ENCODE measurements at regions not wholly inside any gene's neighbourhood (a gene's known extent, or its start where the extent isn't known, plus 50 kb on each side); places are given as distances from the start of the nearest gene placed in this dataset.

GRCh38 chr5:68746643-68747420, 347.0 kb upstream of the SLC30A5 start:
- DNase-seq (ENCODE audit: low read depth) = no peak

- no peak for DNase-seq (ENCODE audit: low read depth)
Measured at GRCh38 chr5:68747521-68747920, 346.3 kb upstream of the SLC30A5 start.

GRCh38 chr5:68748101-68748500, 345.7 kb upstream of the SLC30A5 start:
- no peak for DNase-seq (ENCODE audit: low read depth)

DNA sequence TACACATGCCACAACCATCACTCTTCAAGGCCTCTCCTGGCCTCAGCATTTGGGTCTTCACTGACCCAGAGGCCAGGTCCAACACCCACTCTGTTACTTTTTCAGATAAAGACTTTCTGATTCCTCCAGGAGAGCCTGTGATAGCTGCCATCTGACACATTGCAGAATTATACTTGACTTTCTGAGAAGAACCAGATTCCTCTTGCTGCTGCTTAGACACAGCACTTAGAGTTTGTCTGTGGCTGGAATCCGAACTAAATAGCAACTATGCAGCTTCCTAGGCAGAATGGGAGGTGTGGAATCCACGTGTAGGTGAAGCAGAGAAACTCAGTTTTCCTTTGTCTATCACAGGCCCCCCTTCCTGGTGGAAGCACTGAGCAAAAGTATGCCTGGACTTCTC, 344.7 kb upstream of the SLC30A5 start:
- no peak for DNase-seq (ENCODE audit: low read depth)

DNA sequence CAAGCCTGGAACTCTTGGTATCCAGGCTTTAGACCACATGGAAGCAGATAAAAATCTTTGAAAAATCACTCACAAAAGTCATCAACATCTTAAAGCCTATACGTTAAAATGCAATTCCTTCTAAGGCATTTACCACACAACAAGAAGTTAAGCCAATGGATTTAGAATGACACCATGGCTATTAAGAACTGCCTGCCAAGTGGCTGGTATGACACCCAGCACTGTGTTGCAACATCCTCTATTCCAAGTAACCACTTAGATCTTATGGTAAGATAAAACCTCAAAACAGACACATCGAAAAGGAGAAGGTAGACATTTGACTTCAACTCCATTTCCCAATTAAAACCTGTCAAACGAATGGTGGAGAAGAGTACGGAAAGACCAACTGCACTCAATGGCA, 344.2 kb upstream of the SLC30A5 start:
- no peak for DNase-seq (ENCODE audit: low read depth)

DNA sequence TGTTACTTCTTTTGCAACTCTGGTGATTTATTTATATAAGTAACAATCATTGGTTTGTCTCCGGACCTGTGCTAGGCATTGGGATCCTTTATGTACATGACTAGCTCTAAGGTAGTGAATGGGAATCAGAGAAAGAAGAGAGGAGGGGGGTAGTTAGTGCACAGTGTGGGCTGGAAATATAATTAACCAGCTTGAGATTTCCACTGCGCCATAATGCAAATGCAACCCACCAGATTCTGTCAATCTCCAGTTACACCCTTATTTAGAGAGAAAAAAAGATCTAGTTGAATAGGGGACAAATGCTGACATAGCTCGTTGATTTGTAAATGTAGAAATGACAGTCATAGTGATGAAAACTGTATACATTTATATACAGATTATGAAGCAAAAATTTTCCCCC, 342.2 kb upstream of the SLC30A5 start:
- DNase-seq (ENCODE audit: low read depth) = no peak

DNA sequence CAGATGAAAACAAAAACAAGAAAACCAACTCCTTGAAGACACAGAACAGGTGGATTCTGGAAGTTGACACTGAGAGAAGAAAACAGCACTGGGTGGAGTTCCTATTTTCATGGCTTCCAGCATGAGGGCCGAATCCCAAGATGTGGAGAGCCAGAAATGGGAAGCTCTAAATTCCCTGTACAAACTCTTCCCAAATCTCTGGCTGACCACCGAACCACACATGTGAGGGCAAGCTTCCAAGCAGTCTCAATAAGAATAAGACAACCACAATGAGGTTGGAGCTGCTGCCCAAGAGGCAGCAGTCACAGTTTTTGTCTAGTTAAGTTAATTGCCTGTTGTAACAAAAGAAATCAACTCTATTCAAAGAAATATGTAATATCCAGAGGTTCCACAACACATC, 339.3 kb upstream of the SLC30A5 start:
- no peak for DNase-seq (ENCODE audit: low read depth)

GRCh38 chr5:68755293-68755692, 338.5 kb upstream of the SLC30A5 start:
- DNase-seq (ENCODE audit: low read depth) = no peak

GRCh38 chr5:68757006-68757405, 336.8 kb upstream of the SLC30A5 start:
- no peak for DNase-seq (ENCODE audit: low read depth)

GRCh38 chr5:68757626-68758212, 336.1 kb upstream of the SLC30A5 start:
- no peak for DNase-seq (ENCODE audit: low read depth)

DNA sequence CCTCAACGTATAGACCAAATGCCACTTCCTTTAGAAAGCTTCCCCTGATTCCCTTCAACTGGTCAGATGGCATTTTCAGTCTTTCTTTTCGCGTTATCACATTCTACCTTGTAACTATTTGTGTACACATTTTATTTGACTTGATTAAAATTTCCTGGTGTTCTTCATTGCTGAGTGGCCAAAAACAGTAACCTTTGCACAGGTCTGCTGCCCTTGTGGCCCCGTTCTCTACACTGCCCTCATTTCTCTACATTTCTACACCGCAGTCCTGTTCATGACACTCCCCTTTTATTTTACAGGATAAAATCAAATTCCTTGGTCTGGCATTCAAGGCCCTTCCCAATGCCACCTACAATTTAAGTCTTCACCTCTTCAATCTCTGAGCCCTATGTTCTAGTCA, 334.2 kb upstream of the SLC30A5 start:
- no peak for DNase-seq (ENCODE audit: low read depth)

DNA sequence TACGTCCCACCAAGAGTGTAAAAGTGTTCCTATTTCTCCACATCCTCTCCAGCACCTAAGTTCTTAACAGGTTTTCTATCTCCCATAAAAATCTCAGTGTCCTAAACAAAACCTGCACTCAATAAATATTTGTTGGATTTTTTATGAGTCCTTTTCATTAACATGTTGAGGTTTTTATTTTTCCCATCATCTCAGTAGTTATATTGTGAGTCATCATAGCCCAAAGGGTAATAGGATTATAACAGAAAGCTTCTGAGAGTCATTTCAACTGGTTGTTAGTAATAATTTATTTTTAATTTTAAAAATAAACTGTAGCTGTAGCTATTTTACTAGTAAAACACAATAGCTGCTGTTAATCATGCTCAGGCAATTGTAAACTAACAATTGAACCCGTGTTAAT, 331.6 kb upstream of the SLC30A5 start:
- no peak for DNase-seq (ENCODE audit: low read depth)

DNA sequence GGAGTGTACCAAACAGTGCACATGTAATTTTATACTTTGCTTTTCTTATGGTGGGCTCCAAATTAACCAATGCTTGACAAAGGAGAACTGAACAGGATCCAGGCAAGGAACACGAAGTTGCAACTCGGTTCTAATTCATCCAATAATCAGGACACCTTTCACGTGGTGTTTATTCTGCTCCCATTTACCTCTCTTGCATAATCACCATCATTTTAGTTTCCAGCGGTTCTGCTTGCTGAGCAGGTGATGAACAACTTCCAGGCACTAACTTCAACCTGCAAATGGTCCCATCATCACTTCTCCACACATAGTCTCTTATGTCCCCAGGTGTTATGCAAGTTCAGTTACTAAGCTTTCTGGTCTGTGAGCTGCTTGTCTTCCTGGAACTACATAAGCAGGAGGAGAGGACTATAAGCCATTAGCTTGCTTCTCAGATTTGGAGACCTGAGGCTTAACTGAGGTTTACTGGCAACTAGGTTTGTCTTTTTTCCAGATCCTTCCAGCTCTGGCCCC, 326.8 kb upstream of the SLC30A5 start:
- no peak for DNase-seq (ENCODE audit: low read depth)

DNA sequence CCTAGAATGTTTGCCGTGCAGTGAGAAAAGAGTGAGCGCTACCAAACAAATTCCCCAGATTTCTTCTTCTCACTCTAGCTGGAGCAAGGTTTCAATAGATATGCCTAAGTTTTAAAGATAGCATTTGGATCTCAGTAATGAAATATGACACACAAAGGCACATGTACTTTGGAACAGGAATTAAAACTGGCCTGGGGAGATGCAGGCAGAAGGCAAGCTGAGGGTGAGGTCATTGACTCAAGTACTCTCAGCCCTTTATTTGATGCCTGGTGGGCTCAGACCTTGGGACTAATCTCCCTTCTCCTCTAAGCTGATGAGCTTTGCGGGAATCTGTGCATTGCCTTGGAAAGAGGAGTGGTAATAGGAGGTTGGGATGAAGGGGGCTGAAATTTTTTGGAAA, 323.3 kb upstream of the SLC30A5 start:
- no peak for DNase-seq (ENCODE audit: low read depth)

- no peak for DNase-seq (ENCODE audit: low read depth)
Measured at GRCh38 chr5:68771221-68771620, 322.6 kb upstream of the SLC30A5 start.

DNA sequence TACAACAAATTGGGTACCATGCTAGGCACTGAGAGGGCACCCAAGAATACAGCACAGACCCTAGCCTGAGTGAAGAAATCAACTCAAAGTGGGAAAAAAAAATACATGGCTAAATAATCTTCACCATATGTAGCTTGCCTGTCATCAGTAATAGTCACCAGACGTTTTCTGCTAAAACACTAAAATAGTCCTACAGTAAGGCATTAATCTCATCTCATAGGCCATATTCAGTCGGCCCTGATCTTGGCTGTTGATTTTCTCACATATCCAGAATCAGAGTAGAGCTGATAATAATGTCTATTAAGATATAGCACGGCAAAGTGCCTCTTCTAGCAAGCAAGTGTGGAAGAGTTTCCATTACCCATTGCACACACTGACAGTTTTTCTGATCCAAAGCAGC, 322.1 kb upstream of the SLC30A5 start:
- no peak for DNase-seq (ENCODE audit: low read depth)

GRCh38 chr5:68776381-68776780, 317.4 kb upstream of the SLC30A5 start:
- DNase-seq (ENCODE audit: low read depth) = no peak

GRCh38 chr5:68777135-68777534, 316.7 kb upstream of the SLC30A5 start:
- DNase-seq (ENCODE audit: low read depth) = no peak

- no peak for DNase-seq (ENCODE audit: low read depth)
Measured at GRCh38 chr5:68778484-68778883, 315.3 kb upstream of the SLC30A5 start.

DNA sequence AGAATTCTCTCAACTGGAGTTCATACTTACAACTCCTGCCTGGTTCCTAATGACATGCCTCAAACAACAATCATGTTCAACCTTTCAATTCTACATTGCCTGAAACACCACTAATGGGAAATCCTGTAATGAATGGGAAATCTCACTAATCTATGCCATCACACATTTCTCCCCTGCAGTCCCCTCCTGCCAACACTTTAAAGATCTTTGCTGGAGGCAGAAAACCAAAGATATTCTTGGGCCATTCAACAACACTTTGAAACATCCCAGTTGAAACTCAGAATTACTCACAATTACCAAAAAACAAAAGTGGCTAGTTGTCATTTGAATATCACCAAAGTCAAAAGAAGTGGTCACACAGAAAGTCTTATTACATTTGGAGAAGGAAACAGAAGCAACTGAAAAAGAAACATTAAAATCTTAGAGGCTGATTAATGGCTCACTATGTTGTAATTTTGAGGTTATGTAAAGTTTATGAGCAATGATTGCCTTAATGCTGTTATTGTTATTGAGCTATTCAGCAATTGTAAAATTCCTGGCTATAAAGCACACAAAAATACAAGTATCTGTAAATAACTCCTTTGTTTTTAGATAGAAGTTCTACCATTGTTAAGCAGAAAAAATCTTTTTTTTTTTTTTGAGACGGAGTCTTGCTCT, 313.4 kb upstream of the SLC30A5 start:
- no peak for DNase-seq (ENCODE audit: low read depth)

DNA sequence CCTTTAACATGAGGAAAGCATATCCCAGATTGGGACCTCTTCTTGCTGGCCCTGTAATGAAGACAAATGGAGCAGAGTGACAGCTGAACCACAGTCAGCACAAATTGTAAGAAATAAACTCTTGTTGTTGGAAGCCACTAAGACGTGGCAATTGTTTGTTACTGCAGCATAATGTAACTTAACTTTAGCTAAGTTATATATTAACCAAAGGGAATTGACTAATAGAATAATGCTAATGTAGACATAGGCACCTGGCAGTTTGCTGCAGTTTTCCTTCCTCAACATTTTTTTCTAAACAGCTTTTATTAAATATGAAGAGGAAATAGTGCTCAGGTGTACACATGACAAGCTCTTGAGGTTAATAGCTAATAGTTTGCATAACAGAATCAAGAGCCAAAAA, 300.7 kb upstream of the SLC30A5 start:
- no peak for DNase-seq (ENCODE audit: low read depth)

- no peak for DNase-seq (ENCODE audit: low read depth)
Measured at GRCh38 chr5:68793993-68794392, 299.8 kb upstream of the SLC30A5 start.

GRCh38 chr5:68795190-68795589, 298.6 kb upstream of the SLC30A5 start:
- no peak for DNase-seq (ENCODE audit: low read depth)
